Stimulated activated CD4-positive, alpha-beta T cell treated with anti-CD3 and anti-CD28 coated beads, Interleukin-4, amount 100 ng/mL, for 48 hours (primary cell): ENCODE measurements at regions not wholly inside any gene's neighbourhood (a gene's known extent, or its start where the extent isn't known, plus 50 kb on each side); places are given as distances from the start of the nearest gene placed in this dataset.
"Not testable (repeated sequence)": the region's sequence is repeated elsewhere in the genome, so short reads cannot be mapped to it uniquely, and the experiment has no call there.

Source experiments
- DNase-seq, 2 donors: peaks; one replicate each; pipeline ENCODE4 v3.0.0-alpha.2; 2020; ENCODE audit warnings: low read depth in 2 of 2

DNA sequence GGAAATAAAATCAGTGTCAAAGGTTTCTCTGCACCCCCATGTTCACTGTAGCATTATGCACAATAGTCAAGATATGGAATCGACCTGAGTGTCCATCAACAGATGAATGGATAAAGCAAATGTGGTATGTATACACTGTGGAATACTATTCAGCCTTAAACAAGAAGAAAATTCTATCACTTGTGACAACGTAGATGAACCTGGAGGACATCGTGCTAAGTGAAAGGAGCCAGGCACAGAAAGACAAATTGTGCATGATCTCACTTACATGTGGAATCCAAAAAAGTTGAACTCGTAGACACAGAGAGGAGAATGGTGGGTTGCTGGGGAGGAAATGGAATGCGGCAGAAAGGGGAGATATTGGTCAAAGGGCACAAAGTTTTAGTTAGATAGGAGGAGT lies 136.3 kb upstream of the ESR1 start:
- DNase-seq, result no peak

DNA sequence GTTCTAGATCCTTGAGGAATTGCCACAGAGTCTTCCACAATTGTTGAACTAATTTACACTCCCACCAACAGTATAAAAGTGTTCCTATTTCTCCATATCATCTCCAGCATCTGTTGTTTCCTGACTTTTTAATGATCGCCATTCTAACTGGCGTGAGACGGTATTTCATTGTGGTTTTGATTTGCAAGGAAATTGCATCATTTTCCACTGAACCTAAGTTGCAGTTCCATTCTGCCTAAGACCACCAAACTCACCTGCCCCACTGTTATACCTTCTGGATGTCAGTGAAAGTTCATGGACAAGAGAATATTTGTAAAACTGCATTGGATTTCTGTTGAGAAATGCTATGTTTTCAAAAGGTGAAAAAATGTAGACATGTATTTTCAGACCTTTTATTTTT lies 132.9 kb upstream of the ESR1 start:
- no peak for DNase-seq

DNA sequence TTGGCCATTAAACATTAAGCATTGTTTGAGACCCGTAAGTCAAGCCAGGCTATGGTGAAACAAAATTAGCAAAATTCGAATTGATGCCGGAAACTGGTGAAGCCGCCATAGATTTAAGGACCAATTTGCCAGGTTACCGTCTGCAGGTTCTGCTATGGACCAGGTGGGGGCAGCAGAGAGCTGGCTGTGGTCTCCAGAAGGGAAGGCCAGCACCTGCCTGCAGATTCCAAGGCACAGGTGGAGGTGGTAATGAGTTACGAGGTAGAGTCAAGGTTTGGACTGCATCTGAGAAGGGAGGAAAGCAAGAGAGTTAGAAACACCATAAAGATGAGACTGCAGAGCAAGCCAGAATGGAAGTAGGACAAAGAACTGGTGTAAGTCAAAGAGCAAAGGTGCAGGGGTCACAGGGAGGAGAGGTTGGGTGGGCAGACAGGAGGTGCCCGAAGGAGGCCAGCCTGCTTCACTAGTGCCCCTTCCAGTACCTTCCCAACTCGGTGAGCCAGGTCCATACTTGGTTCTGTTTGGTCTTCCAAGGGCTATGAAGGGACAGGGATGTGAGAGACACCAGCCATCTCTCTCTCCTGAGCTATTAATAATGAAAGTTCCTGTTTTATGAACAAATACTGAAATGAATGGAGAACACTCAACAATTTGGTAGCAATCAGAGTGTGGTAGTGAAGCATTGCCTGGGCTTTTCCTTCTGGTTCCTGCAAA lies 131.6 kb upstream of the ESR1 start:
- peak; percentile 36 to 38 for DNase-seq

DNA sequence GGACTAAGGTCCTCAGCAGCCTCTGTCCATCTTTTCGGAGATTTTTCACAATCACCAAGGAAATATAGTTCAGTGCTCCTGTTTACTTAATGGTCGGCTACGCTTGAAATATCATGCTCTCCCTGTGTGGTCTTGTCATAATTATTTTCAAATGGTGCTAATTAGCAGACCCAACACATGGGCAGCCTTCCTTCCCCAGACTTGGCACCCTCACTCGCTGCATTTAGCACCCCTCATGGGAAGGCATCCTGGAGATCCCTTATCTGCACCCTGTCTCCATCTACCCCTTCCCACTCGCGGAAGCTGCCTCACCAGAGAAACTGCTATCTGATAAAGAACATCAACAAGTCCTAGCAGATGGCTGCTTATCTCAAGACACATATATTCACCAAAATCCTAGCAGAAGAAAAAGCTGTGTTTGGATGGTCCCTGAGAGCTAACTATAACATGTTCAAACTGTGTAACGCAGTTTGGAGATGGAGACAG lies 131.0 kb upstream of the ESR1 start:
- no peak for DNase-seq

DNA sequence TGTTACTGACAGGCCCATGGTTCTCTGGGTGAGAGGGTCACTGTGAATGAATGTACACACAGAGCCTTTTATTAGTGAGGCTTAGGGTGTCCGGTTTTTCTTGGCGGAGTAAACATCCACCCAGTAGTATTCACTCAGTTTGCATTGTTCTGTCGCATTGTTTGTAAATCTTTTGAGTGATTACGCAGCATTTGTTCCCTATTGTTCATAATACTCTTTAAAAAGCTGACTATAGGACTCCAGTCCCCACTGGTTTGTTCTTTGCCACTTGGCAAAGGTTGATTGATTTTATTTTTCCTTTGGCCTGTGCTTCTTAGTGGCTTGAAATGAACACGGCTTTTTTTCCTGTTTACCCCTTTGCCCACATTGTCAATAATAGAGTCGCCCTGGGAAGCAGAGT lies 130.1 kb upstream of the ESR1 start:
- DNase-seq, result no peak

DNA sequence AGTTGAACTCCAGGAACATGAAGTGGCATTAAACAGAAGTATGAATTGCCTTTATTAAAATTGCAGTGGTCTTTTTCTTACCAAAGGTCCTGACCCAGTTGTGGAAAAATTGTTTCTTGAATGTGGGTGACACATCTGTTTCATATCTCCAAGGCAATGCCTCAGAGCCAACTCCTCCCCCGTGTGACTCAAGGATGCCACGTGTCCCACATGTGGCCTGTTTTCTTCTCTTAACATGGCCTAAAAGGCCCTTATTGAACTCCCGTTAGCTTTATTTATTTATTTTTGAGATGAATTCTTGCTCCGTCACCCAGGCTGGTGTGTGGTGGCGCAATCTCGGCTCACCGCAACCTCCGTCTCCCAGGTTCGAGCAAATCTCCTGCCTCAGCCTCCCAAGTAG lies 128.4 kb upstream of the ESR1 start:
- DNase-seq, result peak; percentile 21 to 31

DNA sequence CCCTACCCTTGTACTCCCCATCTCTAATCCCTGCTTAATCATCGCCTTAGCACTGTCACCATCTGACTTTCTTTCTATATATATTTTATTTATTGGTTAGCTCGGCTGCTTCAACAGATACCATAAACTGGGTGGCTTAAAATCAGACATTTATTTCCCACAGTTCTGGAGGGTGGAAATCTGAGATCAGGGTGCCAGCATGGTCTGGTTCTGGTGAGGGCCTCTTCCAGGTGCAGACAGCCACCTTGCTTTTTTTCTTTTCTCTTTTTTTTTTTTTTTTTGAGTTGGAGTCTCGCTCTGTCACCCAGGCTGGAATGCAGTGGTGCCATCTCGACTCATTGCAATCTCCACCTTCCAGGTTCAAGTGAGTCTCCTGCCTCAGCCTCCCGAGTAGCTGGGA lies 127.5 kb upstream of the ESR1 start:
- DNase-seq, result no peak

DNA sequence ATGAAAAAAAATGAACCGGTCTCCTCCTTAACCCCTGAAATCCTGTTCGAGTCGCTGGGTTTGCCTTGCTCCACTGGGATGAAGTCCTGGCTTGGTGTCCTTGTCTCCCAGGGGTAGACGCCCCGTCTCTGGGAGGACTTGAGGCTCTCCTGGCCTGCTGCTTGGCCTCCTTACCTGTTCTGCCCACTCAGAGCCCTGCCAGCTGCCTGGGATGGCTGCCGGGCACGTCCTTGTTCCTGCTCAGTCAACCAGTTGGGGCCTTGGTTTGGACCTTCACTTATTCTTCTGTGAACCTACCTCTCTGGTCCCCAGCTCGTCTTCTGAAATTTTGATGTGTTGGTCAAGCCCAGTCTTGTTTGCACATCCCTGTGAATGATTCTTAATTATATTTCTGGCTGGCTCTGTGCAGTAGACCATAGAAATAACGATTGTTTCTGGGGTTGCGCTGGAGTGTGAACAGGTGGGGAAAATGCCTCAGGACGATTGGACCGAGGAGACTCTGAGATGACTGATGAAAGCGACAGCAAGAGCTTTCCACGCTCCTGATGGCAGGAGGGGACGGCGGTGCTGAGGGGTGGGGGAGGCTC lies 126.5 kb upstream of the ESR1 start:
- DNase-seq, result no peak

DNA sequence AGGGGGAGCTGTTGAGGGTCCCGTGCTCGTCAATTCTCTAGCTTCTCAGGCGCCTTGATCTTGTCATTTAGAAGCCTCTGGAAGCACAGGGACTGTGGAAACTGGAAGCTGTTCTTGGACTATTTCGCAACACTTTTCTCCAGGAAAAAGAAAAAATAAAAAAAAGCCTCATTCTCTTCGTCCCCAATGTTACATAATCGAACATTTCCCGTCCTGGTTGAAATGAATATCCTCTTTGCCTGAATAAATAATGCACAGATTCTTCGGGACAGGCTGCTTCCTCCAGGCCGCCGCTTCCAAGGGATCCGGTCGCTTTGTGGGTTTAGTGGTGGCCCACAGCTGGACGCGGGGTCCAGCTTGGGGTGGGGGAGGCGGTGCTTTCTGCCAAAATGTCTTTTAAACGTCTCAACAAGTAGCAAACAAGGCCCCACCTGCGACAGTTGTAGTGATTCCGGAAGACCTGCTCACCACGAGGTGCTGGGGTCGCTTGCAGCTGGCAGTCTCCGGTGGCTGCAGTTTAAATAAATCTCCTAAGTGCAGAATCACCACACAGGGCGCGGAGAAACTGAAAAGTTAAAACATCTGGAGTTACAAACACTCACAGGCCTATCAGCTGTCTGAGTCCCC lies 125.9 kb upstream of the ESR1 start:
- DNase-seq, result no peak

DNA sequence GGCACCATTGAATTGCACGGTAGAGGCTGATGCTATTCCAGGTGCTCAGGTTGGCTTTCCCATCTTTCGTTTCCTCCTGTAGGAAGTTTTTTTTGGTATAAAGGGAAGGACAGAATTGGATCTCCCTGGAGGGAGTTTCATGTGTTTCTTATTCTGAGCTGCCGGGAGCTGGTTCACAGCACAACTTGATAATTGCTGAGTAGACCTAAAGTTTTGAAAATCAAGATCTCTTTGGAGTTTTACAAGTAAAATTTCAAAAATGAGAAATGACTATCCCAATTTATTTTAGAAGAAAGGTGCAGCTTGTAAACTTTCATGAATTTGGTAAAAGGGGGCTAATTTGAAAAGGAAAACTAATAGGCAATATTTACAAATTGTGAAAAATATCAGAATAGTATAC lies 125.2 kb upstream of the ESR1 start:
- no peak for DNase-seq

DNA sequence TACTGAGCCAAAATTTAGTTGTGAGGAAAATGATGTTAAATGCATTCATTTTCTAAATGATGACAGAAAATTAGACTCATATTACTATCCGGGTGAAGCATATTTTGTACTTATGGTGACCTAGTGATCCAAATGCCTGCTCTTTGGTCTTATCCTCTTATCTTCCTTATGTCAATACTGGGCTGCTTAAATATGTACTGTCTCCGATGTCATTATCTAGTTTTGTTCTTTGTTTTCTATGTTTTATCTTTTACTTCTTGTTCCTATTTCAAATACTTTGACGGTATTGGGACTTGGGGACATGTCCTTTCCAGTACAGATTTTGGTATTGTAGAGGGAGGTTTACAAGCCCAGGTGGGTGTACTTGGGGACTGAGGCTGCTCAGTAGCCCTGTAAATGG lies 124.6 kb upstream of the ESR1 start:
- DNase-seq, result no peak

DNA sequence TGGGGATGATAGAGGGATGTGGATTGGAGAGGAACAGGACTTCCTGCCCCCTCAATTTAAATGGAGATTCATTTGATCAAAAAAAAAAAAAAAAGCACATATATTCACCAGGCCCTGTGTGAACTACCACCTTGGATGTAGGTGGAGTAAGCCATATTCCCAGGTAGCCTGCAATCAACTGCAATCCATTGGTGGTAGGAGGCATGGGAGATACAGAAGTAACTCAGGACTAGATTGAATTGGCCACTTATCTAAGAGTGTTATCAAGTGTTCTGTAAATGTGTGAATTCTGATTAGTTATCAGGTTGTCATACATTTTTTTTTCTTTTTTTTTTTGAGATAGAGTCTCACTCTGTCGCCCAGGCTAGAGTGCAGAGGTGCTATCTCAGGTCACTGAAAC lies 124.1 kb upstream of the ESR1 start:
- DNase-seq, result no peak

DNA sequence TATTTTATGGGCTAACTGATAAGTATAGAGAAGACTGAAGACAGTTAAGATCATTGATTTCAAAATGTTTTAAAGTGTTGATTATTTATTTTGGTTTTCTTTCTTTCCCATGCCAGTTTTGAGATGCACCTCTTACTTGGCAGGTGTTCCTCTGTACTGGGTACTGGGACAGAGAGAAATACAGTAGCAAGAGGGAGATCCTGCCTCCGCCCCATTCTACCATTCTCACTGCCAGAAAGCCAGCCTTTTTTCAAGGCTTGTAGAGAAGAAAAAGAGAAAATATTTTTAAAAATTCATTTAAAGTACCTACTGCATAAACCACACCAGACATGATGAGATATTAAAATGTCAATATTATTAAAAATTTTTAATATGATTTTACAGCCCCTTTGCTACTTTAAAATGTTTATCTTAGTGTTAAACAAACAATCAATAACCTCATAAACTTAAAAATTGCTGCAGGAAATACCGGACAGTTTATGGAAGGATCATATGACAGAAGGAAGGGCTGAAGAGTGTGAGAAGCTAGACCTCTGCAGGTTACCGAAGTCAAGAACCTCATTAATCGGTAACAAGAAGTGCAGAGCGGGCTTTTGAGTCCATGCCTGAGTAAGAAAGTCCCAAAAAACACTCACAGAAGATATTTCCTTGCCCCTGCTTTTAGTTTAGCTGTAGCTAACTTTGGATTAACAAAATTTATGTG lies 117.8 kb upstream of the ESR1 start:
- DNase-seq, result no peak

DNA sequence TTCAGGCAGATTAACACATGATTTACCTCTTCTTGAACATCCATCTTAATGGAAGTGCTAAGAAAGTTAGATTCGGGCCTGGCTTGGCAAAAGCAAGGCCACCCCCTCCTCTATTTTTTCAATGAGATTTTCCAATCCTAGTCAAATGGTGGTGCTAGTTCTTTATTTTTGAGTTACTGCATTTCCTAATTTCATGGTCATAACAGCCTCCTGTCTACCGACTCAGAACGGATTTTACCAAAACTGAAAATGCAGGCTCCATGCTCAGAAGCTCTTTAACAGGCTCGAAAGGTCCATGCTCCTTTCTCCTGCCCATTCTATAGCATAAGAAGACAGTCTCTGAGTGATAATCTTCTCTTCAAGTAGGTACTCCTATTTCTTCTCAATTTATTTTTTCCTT lies 117.2 kb upstream of the ESR1 start:
- no peak for DNase-seq

DNA sequence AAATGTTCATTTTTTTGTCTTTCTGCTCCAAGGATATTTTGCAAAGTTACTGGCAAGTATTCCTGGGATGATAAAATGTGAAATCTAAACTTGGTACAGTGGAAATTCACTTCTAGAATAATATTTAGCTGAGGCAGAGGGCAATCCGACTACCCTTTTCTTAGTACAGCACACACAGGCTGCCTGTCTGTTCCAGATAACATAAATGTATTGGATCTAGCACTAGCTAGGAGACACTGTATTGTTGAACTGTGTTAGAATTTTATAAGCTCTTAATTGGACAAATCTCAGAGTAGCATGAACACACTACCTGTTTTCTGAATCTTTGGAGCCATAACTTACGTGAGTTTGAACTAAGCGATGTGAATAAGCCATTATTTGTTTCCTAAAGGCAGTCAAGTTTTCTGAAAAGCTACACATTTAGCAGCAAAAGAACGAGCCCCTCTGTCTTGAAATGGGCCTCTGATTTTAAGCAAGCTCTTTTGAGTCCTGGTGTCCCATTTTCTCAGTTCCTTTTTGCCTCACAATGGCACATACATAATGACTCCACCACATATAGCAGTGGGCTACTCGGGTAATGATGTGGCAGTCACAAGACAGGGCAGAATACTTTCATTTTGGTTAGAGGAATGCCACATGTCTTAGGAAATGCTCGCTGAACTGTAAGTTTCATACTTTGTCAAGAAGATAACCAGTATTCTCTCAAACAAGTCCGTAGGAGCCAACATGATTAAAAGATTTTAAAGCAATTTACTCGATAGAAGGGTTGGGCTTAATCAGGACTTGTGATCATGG lies 116.5 kb upstream of the ESR1 start:
- peak in 1 of 2 donors; percentile 19 for DNase-seq

DNA sequence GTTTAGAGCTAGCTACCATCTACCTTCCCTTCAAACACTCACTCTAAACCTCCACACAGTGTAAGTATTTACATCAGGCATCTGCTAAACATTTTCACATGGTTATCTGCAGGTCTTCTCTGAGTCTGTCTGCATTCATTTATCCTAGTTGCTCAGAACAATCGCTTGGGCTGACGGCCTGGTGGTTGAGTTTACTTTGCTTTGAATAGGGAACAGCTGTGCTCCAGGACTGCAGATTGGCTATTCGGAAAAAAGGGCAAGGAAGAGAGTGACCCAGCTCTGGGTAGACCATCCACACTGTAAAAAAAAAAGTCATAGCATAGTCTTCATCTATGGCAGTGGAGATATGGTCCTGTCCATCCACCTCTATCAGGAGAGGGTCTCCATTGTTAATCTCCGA lies 115.3 kb upstream of the ESR1 start:
- no peak for DNase-seq

DNA sequence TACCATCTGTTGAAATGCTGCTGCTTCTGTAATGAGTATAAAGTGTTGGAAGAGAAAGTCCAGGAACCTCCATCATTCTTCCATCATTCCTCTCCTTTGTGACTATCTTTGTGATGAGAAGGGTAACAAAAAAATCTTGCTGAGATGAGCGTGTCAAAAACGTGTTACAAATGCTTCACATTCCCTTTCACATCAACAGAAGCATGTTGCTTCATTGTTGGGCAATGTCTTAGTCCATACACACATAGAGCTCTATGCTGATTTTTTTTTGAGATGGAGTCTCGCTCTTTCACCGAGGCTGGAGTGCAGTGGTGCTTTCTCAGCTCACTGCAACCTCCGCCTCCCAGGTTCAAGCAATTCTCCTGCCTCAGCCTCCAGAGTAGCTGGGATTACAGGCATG lies 114.1 kb upstream of the ESR1 start:
- no peak for DNase-seq

DNA sequence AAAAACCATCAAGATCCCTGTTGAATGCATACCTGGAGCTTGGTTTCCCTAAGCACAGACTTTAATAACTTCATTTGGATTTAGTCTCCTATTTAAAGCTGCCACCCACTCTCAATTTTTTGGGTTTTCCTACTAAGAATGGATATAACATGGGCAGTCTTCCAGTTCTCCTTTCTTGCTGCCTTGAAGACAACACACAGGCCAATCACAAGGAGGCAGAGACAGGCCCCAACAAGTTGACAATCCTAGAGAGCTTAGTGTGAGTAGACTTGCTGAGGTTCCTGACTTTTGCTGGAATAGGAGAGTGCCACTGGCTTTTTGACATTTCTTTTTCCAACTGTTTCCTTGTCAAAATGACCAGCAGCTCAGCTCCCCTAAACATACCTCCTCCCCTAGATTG lies 112.3 kb upstream of the ESR1 start:
- DNase-seq, result no peak

DNA sequence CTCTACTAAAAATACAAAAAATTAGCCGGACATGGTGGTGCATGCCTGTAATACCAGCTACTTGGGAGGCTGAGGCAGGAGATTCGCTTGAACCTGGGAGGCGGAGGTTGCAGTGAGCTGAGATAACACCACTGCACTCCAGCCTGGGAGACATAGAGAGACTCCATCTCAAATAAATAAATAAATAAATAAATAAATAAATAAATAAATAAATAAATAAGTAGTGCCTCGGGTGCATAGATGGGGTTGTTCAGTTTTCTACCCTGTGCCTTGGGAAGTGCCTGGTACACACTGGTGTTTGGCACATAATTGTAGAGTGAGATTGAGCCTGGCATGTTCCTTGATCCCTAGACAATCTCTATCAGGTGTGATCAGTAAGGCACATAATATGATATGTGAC lies 111.2 kb upstream of the ESR1 start:
- not testable (repeated sequence) for DNase-seq

DNA sequence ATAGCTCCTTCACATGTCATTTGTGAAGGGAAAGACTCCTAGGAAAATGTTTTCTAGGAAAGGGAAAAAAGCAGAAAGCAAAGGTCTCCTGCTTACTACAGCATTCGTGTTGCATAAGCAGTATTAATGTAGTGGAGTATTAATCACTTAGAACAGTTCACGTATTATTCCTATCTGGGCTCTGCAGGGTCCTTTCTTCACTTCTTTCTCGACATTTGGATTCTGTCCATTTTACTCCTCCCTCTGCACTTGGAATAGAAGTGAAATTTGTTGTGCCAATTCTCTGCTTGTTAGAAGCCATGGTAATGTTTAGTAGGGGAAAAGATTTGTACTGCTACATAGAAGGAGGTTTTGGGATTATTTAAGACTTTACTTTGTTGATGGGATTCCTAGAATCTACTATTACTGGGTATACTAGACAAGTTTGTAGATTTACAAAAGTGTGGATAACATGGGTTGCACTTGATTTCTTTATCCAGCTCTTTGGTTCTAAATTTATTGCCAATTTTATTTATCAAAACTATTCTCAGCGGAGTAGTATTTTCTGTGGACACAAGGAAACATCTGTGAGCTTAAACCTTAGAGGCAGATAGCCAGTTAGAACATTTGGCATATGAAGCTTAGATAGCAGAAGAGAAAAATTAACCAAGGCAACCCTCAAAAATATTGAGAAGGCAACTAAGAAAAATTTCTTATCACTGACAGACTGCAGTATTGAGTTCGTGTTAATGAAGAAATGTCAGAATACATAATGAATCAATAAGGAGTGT lies 108.4 kb upstream of the ESR1 start:
- DNase-seq, result no peak

DNA sequence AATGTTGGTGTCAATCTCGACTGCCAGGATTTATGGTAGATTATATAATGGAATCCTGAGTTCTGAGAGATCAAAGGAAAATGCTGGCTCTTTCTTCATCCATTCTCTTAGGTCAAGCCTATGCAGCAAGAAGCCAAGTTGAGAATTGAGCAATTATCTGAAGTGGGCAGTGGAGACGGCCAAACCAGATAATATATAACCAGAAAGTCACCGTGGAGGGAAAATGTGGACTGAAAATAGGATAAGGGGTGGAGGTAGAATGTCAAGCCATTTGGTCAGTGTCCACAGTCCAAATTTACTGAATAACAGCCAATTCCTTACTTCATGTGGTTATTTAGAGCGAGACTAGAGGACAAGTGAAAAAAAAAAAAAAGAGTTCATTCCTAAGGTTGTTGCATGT lies 107.8 kb upstream of the ESR1 start:
- DNase-seq, result no peak
